ENCODE measurements at regions not wholly inside any gene's neighbourhood (a gene's known extent, or its start where the extent isn't known, plus 50 kb on each side); places are given as distances from the start of the nearest gene placed in this dataset.

- no peak overlapping the region for H3K4me3 Mint-ChIP-seq
- DNase-seq = no peak
- no peaks in the 10 kb centered on the region for H3K9me3 Mint-ChIP-seq
- H3K27ac Mint-ChIP-seq = no peak overlapping the region
- H3K4me1 Mint-ChIP-seq (ENCODE audit: low read depth) = no peaks in the 10 kb centered on the region
- ATAC-seq (replicated peaks in 1 of 2) = no peak
- no peaks in the 10 kb centered on the region for H3K27me3 Mint-ChIP-seq (ENCODE audit: low read depth)
- no peaks in the 10 kb centered on the region for H3K36me3 Mint-ChIP-seq (ENCODE audit: insufficient read depth in 2 of 2)
Observed at GRCh38 chr12:59886131-59886733, 290.4 kb downstream of the SLC16A7 start.

DNA sequence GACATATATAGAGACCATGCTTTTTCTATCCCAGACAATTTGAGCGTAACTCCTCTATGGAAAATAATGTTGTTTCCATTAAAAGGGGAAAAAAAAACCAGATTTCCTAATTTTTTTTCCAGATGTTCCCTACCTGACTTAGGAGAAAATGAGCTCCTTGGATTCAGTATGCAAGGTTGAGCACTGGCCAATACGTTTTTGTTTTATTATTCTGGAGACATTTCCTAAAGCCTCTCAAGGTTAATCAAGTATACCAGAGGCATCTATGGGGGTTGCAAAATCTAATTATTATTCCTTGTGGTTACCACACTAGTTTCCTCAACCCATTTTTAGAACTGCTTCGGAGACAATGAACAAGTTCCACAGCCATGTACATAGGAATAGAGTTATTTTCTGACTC lies 291.3 kb downstream of the SLC16A7 start:
- no peak for ATAC-seq (replicated peaks in 1 of 2)
- no peak for DNase-seq
- no peak overlapping the region for H3K27ac Mint-ChIP-seq

DNA sequence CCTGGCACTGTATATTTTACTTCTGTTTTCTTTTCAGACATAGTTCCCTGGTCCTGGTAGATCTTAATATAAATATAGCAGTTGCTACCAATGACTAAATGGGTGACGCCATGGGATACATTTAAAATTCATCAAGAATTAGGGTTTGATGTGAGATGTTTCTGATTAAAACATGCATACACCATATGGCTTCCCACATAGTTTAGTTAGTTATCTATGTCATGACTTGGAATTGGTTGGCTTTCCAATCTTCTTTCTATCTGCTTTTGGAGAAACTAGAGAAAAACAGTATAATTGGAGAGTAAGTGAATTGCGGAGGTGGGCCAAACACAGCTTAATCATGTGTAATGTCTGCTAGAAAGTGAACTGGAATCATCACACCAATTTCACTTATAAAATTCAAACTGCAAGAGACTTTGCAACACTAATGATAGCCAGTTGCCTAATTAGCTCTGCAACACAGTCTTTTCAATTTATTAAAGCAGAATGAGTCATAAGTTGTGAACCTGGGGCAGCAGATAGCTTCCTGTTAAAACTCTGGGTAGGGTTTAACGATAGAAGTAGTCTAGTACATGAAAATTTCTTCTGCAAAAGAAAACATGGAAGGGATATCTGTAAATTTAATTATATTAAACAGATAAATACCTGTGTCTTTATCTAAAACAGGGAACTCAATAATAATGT lies 295.2 kb downstream of the SLC16A7 start:
- no peaks in the 10 kb centered on the region for H3K27me3 Mint-ChIP-seq (ENCODE audit: low read depth)
- no peaks in the 10 kb centered on the region for H3K36me3 Mint-ChIP-seq (ENCODE audit: insufficient read depth in 2 of 2)
- ATAC-seq (replicated peaks in 1 of 2) (no peak), DNase-seq (no peak)
- H3K4me1 Mint-ChIP-seq (ENCODE audit: low read depth) = no peaks in the 10 kb centered on the region
- H3K27ac Mint-ChIP-seq = no peak overlapping the region
- no peak overlapping the region for H3K4me3 Mint-ChIP-seq
- H3K9me3 Mint-ChIP-seq = peaks cover 0 to 2% of the 10 kb centered on the region in 2 donors

More for the DNA sequence above, 291.3 kb downstream of the SLC16A7 start:
- Mint-ChIP-seq H3K36me3 (ENCODE audit: insufficient read depth in 2 of 2) (no peaks in the 10 kb centered on the region), H3K4me3 (no peak overlapping the region), H3K4me1 (ENCODE audit: low read depth) (no peaks in the 10 kb centered on the region), H3K9me3 (no peaks in the 10 kb centered on the region), H3K27me3 (ENCODE audit: low read depth) (no peaks in the 10 kb centered on the region)

- Mint-ChIP-seq H3K4me1 (ENCODE audit: low read depth) (no peaks in the 10 kb centered on the region), H3K4me3 (no peak overlapping the region), H3K36me3 (ENCODE audit: insufficient read depth in 2 of 2) (no peaks in the 10 kb centered on the region), H3K9me3 (peaks cover 3 to 4% of the 10 kb centered on the region in 2 donors), H3K27ac (no peak overlapping the region), H3K27me3 (ENCODE audit: low read depth) (no peaks in the 10 kb centered on the region)
- DNase-seq (no peak), ATAC-seq (replicated peaks in 1 of 2) (no peak)
Observed at GRCh38 chr12:59895166-59895775, 299.4 kb downstream of the SLC16A7 start.

DNA sequence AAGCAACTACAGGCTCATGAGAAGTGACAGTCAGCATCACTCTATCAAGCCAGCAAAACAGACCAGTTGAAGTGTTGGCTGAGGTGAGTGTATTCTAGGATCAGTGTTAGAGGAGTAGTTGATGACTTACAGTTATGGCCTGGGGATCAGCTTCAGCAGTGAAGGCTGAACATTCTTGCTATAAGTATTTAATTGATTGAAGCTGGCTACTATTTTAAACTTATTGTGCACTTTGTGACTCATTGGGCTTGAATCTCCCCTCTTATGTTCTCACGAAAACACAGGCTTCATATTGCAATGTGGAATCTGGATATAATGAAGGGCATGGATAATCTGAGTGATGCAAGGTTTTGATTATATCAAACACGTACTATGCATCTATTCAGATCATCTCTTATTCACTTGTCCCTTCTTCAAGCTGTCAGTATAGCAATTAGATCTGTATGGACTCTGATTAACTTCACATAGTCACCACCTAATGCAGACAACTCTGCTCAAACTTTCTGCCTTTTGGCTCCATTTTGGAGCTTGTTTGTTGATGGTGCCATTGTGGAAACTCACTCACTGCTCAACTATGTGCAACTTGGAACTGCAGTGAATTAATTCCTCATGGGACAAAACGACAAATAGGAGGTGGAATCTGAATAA lies 309.2 kb downstream of the SLC16A7 start:
- Mint-ChIP-seq H3K9me3 (peaks cover 0 to 4% of the 10 kb centered on the region in 2 donors), H3K27ac (no peak overlapping the region), H3K27me3 (ENCODE audit: low read depth) (no peaks in the 10 kb centered on the region), H3K4me3 (no peak overlapping the region), H3K36me3 (ENCODE audit: insufficient read depth in 2 of 2) (no peaks in the 10 kb centered on the region), H3K4me1 (ENCODE audit: low read depth) (no peaks in the 10 kb centered on the region)
- ATAC-seq (replicated peaks in 1 of 2) (no peak), DNase-seq (no peak)

DNA sequence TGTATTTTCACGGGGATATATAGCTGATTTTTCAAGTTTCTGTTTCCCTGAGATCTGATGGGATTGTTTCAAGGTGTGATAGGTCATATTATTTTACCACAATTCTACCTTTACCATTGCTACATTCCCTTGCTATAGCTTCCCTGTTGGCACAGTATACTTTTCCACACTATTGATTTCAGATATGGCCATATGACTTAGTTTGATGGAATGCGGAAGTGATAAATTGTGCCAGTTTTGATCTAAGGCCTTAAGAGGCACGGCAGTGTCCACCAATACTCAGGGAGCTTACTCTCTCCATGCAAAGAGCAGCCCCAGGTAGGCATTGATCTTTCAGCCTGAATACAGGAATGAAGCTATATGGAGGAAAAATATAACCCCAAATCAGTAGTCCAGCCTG lies 315.7 kb downstream of the SLC16A7 start:
- Mint-ChIP-seq H3K27ac (no peak overlapping the region), H3K4me1 (ENCODE audit: low read depth) (no peaks in the 10 kb centered on the region), H3K36me3 (ENCODE audit: insufficient read depth in 2 of 2) (no peaks in the 10 kb centered on the region), H3K9me3 (peaks cover 0 to 2% of the 10 kb centered on the region in 2 donors), H3K27me3 (ENCODE audit: low read depth) (no peaks in the 10 kb centered on the region), H3K4me3 (no peak overlapping the region)
- ATAC-seq (replicated peaks in 1 of 2) (no peak), DNase-seq (no peak)

DNA sequence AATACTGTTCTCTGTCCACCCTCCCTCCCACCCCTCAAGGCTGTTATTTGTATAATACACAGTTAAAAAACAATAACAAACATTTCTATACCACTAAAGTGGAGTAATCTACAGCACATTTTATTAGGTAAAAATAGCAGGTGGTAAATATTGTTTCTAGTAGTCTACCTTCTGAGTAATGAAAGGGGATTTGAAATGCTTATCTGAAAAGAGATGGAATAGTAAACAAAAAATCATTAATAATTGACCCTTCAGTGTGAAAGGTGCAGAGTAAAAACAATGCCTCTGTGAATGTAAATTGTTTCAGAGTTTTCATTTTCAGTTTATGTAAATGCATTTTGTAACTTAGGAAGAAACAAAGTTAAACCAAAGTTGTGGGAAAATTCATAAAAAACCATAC lies 321.2 kb downstream of the SLC16A7 start:
- Mint-ChIP-seq H3K4me1 (ENCODE audit: low read depth) (no peaks in the 10 kb centered on the region), H3K4me3 (no peak overlapping the region), H3K36me3 (ENCODE audit: insufficient read depth in 2 of 2) (no peaks in the 10 kb centered on the region), H3K9me3 (no peaks in the 10 kb centered on the region), H3K27ac (no peak overlapping the region), H3K27me3 (ENCODE audit: low read depth) (no peaks in the 10 kb centered on the region)
- ATAC-seq (replicated peaks in 1 of 2) (no peak), DNase-seq (no peak)

- no peaks in the 10 kb centered on the region for H3K36me3 Mint-ChIP-seq (ENCODE audit: insufficient read depth in 2 of 2)
Observed at GRCh38 chr12:59927032-59927431, 331.2 kb downstream of the SLC16A7 start.

GRCh38 chr12:59928416-59928815 lies 332.6 kb downstream of the SLC16A7 start:
- Mint-ChIP-seq H3K4me1 (ENCODE audit: low read depth) (no peaks in the 10 kb centered on the region), H3K9me3 (peaks cover 0 to 4% of the 10 kb centered on the region in 2 donors), H3K4me3 (no peak overlapping the region), H3K27ac (no peak overlapping the region), H3K27me3 (ENCODE audit: low read depth) (no peaks in the 10 kb centered on the region), H3K36me3 (ENCODE audit: insufficient read depth in 2 of 2) (no peaks in the 10 kb centered on the region)
- DNase-seq = no peak
- ATAC-seq (replicated peaks in 1 of 2) = no peak

More at GRCh38 chr12:59927032-59927431, 331.2 kb downstream of the SLC16A7 start:
- H3K27me3 Mint-ChIP-seq (ENCODE audit: low read depth) = no peaks in the 10 kb centered on the region
- H3K27ac Mint-ChIP-seq = no peak overlapping the region
- no peak overlapping the region for H3K4me3 Mint-ChIP-seq
- no peak for DNase-seq
- H3K4me1 Mint-ChIP-seq (ENCODE audit: low read depth) = no peaks in the 10 kb centered on the region
- ATAC-seq (replicated peaks in 1 of 2) = no peak
- peaks cover 0 to 4% of the 10 kb centered on the region in 2 donors for H3K9me3 Mint-ChIP-seq

DNA sequence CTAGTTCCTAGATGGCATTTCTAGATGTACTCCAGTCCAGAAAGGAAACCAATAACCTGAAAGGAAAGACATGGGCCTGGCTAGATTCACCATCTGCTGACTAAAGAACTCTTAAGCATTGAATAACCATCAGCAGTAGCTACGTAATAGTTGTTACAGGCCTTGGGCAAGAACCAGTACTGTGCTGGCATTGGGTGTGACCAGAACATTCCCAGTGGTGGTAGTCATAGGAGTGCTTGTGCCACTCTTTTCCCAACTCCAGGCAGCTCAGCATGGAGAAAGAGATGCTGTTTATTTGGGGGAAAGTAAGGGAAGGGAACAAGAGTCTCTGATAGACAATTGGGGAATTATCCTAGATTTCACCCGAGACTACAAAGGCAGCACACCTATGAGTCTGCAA lies 333.3 kb downstream of the SLC16A7 start:
- Mint-ChIP-seq H3K36me3 (ENCODE audit: insufficient read depth in 2 of 2) (no peaks in the 10 kb centered on the region), H3K27me3 (ENCODE audit: low read depth) (no peaks in the 10 kb centered on the region), H3K27ac (no peak overlapping the region), H3K4me1 (ENCODE audit: low read depth) (no peaks in the 10 kb centered on the region), H3K9me3 (peaks cover 0 to 4% of the 10 kb centered on the region in 2 donors), H3K4me3 (no peak overlapping the region)
- ATAC-seq (replicated peaks in 1 of 2) = no peak
- DNase-seq = no peak

DNA sequence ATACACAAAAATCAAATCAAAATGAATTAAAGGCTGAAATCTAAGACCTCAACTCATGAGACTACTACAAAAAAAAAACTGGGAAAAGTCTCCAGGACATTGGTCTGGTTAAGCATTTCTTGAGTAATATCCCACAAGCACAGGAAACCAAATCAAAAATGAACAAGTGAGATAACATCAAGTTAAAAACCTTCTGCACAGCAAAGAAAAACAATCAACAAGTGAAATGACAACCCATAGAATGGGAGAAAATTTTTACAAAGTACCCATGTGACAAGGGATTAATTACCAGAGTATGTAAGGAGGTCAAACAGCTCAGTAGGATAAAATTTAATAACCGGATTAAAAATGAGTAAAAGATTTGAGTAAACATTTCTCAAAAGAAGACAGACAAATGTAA lies 338.7 kb downstream of the SLC16A7 start:
- Mint-ChIP-seq H3K4me1 (ENCODE audit: low read depth) (no peaks in the 10 kb centered on the region), H3K4me3 (no peak overlapping the region), H3K36me3 (ENCODE audit: insufficient read depth in 2 of 2) (no peaks in the 10 kb centered on the region), H3K9me3 (peaks cover 4 to 7% of the 10 kb centered on the region in 2 donors), H3K27me3 (ENCODE audit: low read depth) (no peaks in the 10 kb centered on the region), H3K27ac (no peak overlapping the region)
- ATAC-seq (replicated peaks in 1 of 2) (no peak), DNase-seq (no peak)

DNA sequence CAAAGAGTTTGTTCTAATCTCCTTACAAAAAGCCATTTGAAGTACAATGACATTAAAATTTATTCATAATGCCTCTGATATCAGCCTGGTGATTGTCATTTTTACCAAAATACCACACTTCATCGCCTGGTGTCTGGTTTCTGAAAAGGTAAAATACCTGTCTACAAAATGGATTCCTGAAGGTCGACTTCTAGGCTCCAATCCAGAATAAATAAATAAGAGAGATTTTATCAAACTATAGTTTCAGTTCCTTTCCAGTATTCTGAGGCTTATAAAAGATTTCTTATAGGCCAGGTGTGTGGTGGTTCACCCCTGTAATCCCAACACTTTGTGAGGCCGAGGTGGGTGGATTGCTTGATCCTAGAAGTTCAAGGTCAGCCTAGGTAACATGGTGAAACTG lies 340.7 kb downstream of the SLC16A7 start:
- H3K36me3 Mint-ChIP-seq (ENCODE audit: insufficient read depth in 2 of 2) = no peaks in the 10 kb centered on the region
- ATAC-seq (replicated peaks in 1 of 2) = no peak

GRCh38 chr12:59937148-59937547 lies 341.3 kb downstream of the SLC16A7 start:
- ATAC-seq (replicated peaks in 1 of 2) (no peak), DNase-seq (no peak)
- Mint-ChIP-seq H3K4me1 (ENCODE audit: low read depth) (no peaks in the 10 kb centered on the region), H3K27ac (no peak overlapping the region), H3K9me3 (peaks cover 4 to 5% of the 10 kb centered on the region in 2 donors), H3K4me3 (no peak overlapping the region), H3K36me3 (ENCODE audit: insufficient read depth in 2 of 2) (no peaks in the 10 kb centered on the region), H3K27me3 (ENCODE audit: low read depth) (no peaks in the 10 kb centered on the region)

More for the DNA sequence above, 340.7 kb downstream of the SLC16A7 start:
- H3K4me1 Mint-ChIP-seq (ENCODE audit: low read depth) = no peaks in the 10 kb centered on the region
- H3K9me3 Mint-ChIP-seq = peaks cover 4 to 5% of the 10 kb centered on the region in 2 donors
- H3K27me3 Mint-ChIP-seq (ENCODE audit: low read depth) = no peaks in the 10 kb centered on the region
- H3K27ac Mint-ChIP-seq = no peak overlapping the region
- no peak for DNase-seq
- no peak overlapping the region for H3K4me3 Mint-ChIP-seq

Measured in activated T-cell treated with anti-CD3 and anti-CD28 coated beads, Interleukin-2, amount 50 U/mL, for 72 hours (primary cell).